ENCODE measurements at regions not wholly inside any gene's neighbourhood (a gene's known extent, or its start where the extent isn't known, plus 50 kb on each side); places are given as distances from the start of the nearest gene placed in this dataset.
"Not testable (repeated sequence)": the region's sequence is repeated elsewhere in the genome, so short reads cannot be mapped to it uniquely, and the experiment has no call there.

DNA sequence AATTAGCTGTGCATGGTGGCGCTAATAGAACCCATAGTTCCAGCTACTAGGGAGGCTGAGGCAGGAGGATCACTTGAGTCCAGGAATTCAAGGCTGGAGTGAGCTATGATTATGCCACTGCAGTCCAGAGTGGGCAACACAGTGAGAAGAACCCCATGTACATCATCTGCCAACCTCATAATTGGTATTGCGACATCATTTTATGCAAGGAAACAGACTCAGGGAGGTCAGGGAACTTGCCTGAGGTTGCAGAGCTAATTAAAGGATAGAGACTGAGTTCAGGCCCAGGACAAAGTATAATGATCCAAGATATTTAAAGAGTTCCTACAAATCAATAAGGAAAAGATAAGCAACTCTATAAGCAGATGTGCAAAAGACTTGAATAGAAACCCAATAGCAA lies 178.1 kb upstream of the TUBA3C start:
- TF ChIP-seq EP300 (IDR thresholded peaks at IDR 0.05) = not testable (repeated sequence)
- TF ChIP-seq, protein P1, sequence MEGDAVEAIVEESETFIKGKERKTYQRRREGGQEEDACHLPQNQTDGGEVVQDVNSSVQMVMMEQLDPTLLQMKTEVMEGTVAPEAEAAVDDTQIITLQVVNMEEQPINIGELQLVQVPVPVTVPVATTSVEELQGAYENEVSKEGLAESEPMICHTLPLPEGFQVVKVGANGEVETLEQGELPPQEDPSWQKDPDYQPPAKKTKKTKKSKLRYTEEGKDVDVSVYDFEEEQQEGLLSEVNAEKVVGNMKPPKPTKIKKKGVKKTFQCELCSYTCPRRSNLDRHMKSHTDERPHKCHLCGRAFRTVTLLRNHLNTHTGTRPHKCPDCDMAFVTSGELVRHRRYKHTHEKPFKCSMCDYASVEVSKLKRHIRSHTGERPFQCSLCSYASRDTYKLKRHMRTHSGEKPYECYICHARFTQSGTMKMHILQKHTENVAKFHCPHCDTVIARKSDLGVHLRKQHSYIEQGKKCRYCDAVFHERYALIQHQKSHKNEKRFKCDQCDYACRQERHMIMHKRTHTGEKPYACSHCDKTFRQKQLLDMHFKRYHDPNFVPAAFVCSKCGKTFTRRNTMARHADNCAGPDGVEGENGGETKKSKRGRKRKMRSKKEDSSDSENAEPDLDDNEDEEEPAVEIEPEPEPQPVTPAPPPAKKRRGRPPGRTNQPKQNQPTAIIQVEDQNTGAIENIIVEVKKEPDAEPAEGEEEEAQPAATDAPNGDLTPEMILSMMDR (IDR thresholded peaks at IDR 0.05) = not testable (repeated sequence)
